Hepatocyte (in vitro differentiated cells): ENCODE measurements at regions not wholly inside any gene's neighbourhood (a gene's known extent, or its start where the extent isn't known, plus 50 kb on each side); places are given as distances from the start of the nearest gene placed in this dataset.

Experiments used
- CTCF ChIP-seq: fragments of 200-600 bp; sonication (generic); IDR thresholded peaks from 2 replicates; pipeline ENCODE4 v1.5.1; 2016; ENCODE audit warnings: antibody characterized with exemption, mild to moderate bottlenecking; ENCODE audit not compliant: poor library complexity
- EZH2 ChIP-seq: fragments of 200-600 bp; sonication (generic); IDR thresholded peaks from 2 replicates; pipeline ENCODE4 v1.6.1; 2016; ENCODE audit warnings: antibody characterized with exemption, mild to moderate bottlenecking, borderline replicate concordance
- EZH2phosphoT487 ChIP-seq: fragments of 200-600 bp; sonication (generic); IDR thresholded peaks from one replicate; pipeline ENCODE4 v1.6.1; 2018; ENCODE audit warnings: antibody characterized with exemption, mild to moderate bottlenecking, low read depth, moderate library complexity; ENCODE audit not compliant: unreplicated experiment, severe bottlenecking

- TF ChIP-seq CTCF (no peak), EZH2phosphoT487 (no peak), EZH2 (no peak)
Measured at GRCh38 chr4:92251711-92252110, 52.1 kb upstream of the GRID2 start.
